ENCODE measurements at regions not wholly inside any gene's neighbourhood (a gene's known extent, or its start where the extent isn't known, plus 50 kb on each side); places are given as distances from the start of the nearest gene placed in this dataset.
"Not testable (repeated sequence)": the region's sequence is repeated elsewhere in the genome, so short reads cannot be mapped to it uniquely, and the experiment has no call there.

DNA sequence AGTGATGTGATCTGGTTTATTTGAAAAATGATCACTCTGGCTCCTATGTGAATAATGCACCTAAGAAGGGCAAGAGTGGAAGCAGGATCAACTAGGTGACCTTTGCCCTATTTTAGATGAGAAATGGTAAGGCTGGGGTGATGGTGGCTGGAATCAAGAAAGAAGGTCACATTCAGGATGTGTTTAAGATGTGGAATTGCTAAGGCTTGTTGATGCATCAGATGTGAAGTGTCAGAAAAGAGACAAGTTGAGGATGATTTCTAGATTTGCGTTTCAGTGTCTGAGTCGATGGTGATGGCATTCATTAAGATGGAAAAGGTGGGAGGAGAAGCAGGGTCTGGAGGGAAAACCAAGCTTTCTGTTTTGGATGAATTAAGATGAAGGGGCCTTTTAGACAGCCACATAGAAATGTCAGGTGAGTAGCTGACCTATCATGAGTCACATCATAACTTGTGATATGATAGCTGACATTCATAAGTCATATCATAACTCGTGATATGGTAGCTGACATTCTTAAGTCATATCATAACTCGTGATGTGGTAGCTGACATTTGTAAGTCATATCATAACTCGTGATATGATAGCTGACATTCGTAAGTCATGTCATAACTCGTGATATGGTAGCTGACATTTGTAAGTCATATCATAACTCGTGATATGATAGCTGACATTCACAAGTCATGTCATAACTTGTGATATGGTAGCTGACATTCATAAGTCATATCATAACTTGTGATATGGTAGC lies 101.2 kb upstream of the SEC11C start:
- no peak overlapping the region for H3K4me3 Mint-ChIP-seq
- peaks cover 22% of the 10 kb centered on the region for H3K4me1 Mint-ChIP-seq (ENCODE audit: low read depth)
- H3K27me3 Mint-ChIP-seq = peaks cover 28% of the 10 kb centered on the region
- DNase-seq = no peak
- no peaks in the 10 kb centered on the region for H3K36me3 Mint-ChIP-seq (ENCODE audit: low read depth)
- H3K9me3 Mint-ChIP-seq = peaks cover 11% of the 10 kb centered on the region
- H3K27ac Mint-ChIP-seq = peak overlapping the region; percentile 95

DNA sequence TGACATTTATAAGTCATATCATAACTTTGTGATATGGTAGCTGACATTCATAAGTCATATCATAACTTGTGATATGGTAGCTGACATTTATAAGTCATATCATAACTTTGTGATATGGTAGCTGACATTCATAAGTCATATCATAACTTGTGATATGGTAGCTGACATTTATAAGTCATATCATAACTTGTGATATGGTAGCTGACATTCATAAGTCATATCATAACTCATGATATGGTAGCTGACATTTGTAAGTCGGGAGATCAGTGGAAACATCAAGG lies 100.7 kb upstream of the SEC11C start:
- H3K9me3 Mint-ChIP-seq = peaks cover 11% of the 10 kb centered on the region
- H3K4me3 Mint-ChIP-seq; DNase-seq; H3K36me3 Mint-ChIP-seq (ENCODE audit: low read depth): not testable (repeated sequence)
- H3K4me1 Mint-ChIP-seq (ENCODE audit: low read depth) = peaks cover 22% of the 10 kb centered on the region
- peaks cover 28% of the 10 kb centered on the region for H3K27me3 Mint-ChIP-seq
- H3K27ac Mint-ChIP-seq = peak overlapping the region; percentile 96

DNA sequence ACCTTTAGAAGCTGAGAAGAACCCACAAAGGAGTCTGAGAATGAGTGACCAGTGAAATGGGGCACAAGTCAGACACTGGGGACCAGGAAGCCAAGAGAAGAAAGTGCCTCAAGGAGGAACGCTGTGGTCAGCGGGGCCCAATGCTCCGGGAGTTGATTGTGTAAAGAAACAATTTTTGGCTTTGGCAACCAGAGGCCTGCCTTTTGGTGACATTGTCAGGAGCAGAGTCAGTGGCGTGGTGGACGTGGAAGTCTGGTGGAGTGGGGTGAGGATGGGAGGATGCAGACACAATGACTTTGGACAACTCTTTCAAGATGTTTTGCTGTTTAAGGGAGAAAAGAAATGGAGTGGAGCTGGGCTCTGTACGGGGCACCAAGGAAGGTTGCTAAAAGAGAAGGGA lies 100.2 kb upstream of the SEC11C start:
- Mint-ChIP-seq H3K27ac (peak overlapping the region; percentile 96), H3K36me3 (ENCODE audit: low read depth) (no peaks in the 10 kb centered on the region), H3K4me3 (no peak overlapping the region)

DNA sequence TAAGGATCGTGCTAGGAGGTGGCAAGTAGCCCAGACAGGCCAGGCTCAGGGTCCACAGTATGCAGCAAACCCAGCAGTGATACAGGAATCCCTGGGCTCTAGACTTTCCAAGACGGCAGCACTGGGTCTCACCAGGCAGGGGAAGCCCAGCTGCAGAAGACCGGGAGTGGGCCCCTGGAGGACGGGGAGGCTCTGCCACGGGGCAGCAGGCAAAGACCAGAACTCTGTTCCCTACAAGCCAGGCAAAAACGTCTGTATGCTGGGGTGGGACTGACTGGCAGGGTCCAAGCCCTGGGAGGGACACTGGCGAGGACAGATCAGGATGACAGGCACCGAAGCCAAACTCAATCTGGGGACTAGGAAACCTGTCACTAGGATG lies 98.9 kb upstream of the SEC11C start:
- H3K36me3 Mint-ChIP-seq (ENCODE audit: low read depth) = no peaks in the 10 kb centered on the region
- DNase-seq = no peak
- no peak overlapping the region for H3K4me3 Mint-ChIP-seq
- H3K9me3 Mint-ChIP-seq = peaks cover 11% of the 10 kb centered on the region
- peaks cover 20% of the 10 kb centered on the region for H3K27me3 Mint-ChIP-seq
- H3K27ac Mint-ChIP-seq = peak overlapping the region; percentile 96
- peaks cover 22% of the 10 kb centered on the region for H3K4me1 Mint-ChIP-seq (ENCODE audit: low read depth)

More for the DNA sequence above, 100.2 kb upstream of the SEC11C start:
- peaks cover 28% of the 10 kb centered on the region for H3K27me3 Mint-ChIP-seq
- peaks cover 11% of the 10 kb centered on the region for H3K9me3 Mint-ChIP-seq
- H3K4me1 Mint-ChIP-seq (ENCODE audit: low read depth) = peaks cover 22% of the 10 kb centered on the region
- no peak for DNase-seq

DNA sequence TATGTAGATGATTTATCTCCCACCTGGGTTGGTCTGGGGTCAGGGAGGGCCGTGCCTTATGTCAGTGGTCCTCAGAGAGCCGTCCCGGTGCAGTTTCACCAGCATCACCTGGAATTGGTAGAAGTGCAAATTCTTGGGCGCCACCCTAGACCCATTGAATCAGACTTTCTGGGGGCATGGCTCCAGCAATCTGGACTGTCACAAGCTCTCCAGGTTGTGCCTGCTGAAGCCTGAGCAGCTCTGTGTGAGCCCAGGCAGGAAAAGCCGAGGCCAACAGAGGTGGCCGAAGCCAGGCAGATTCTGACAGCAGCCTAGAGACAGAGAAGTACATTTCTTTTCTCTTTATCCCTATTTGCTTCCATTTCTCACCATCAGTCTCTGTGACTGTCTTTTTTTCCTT lies 98.4 kb upstream of the SEC11C start:
- no peak overlapping the region for H3K27ac Mint-ChIP-seq
- H3K4me1 Mint-ChIP-seq (ENCODE audit: low read depth) = peaks cover 22% of the 10 kb centered on the region
- no peak overlapping the region for H3K4me3 Mint-ChIP-seq

DNA sequence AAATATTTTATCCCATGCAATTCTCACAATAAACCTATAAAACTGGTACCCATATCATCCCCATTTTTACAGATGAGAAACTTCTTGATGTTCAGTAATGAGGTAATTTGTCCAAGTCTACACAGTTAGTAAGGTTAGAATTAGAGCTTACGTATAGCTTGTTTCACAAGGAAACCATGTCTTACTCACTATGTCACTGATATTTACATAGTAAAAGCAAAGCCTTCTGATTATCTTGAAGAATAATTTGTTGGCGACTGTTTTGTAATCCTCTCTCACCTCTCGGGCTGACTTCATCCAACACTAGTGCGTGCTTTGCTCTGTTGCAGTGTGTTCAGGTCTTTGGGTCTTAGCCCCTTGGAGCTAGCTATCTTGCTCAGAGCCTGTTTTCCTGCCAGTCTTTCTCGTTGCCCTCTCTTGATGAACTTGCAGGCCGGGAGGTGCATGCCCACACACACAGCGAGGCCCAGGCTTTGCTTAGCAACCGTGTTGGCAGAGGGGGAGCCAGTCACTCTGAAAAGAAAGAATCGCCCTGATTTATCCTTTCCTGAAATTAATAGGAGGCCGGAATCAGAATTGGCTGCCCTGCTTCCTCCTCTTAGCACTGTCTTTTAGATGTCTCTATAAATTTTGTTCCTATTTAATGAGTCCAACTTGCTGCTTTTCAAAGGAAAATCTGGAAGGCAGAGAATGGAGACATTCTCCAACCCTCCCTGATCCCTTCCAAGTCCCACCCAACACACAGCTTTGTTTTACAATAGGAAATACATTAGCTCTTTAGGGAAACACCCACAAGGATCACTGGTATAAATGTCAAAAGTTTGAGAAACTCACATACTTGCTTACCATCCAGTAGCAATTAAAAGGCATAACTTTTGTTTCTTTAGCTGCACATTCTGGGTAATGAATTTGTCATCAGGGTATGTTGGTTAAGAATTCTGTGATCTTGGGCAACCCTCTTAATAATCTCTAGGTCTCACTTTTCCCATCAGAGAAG lies 97.6 kb upstream of the SEC11C start:
- DNase-seq = no peak
- Mint-ChIP-seq H3K4me3 (no peak overlapping the region), H3K27me3 (peaks cover 19% of the 10 kb centered on the region), H3K27ac (no peak overlapping the region), H3K9me3 (peaks cover 11% of the 10 kb centered on the region), H3K4me1 (ENCODE audit: low read depth) (peaks cover 22% of the 10 kb centered on the region), H3K36me3 (ENCODE audit: low read depth) (no peaks in the 10 kb centered on the region)

More for the DNA sequence above, 98.4 kb upstream of the SEC11C start:
- DNase-seq = no peak
- no peaks in the 10 kb centered on the region for H3K36me3 Mint-ChIP-seq (ENCODE audit: low read depth)
- peaks cover 21% of the 10 kb centered on the region for H3K27me3 Mint-ChIP-seq
- peaks cover 11% of the 10 kb centered on the region for H3K9me3 Mint-ChIP-seq

DNA sequence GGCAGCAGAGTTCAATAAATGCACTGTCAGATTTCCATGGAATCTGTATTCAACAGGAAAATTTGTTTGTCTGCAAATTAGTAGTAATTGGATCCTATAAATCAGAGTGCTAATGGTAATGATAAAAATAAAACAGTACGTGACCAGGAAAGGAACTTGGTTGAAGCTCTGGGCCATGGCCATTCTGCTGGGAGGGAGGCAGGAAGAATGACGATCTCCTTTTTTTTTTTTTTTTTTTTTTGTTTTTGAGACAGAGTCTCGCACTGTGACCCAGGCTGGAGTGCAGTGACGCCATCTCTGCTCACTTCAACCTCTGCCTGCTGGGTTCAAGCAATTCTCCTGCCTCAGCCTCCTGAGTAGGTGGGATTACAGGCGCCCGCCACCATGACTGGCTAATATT lies 94.8 kb upstream of the SEC11C start:
- Mint-ChIP-seq H3K27ac (no peak overlapping the region), H3K27me3 (peaks cover 32% of the 10 kb centered on the region), H3K4me3 (no peak overlapping the region), H3K4me1 (ENCODE audit: low read depth) (peaks cover 6% of the 10 kb centered on the region), H3K9me3 (no peaks in the 10 kb centered on the region), H3K36me3 (ENCODE audit: low read depth) (no peaks in the 10 kb centered on the region)
- DNase-seq = no peak

DNA sequence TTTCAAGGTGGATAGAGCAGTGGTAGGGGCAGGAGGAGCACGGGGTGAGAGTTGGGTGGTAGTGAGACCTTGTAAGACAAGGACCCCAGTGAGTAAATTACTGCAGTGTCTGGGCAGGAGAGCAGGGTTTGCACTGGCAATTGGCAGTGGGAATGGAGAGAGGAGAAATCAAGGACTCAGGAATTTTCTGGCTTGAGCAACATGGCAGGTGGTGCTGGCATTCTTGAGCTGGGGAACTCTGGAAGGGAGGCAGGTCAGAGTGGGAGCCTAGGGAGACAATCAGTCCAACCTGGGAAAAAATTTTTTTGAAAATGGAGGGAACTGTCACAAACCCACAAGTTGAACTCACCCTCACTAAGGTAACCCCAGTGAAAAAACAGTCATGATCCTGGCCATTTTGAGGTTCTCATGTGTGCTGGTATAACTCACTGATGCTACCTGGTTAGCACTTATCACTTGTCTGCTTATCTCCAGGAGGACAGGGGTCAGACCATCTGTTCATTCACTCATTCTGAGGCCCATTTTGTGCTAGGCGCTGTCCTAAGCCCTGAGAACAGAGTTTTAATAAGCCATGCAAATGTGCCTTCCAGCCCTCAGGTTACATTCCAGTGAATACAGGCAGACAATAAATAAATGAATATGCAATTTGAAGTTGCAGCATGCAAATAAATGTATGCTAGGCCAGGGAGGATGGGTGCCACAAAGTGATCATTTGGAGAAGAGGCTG lies 92.2 kb upstream of the SEC11C start:
- H3K36me3 Mint-ChIP-seq (ENCODE audit: low read depth) = no peaks in the 10 kb centered on the region

DNA sequence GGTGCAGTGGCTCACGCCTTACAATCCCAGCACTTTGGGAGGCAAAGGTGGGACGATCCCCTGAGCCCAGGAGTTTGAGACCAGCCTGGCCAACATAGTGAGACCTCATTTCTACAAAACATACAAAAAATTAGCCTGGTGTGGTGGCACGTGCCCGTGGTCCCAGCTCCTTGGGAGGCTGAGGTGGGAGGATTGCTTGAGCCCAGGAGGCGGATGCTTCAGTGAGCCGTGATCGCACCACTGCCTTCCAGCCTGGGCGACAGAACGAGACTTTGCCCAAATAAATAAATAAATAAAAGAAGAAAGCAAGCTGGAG lies 91.7 kb upstream of the SEC11C start:
- H3K27ac Mint-ChIP-seq = no peak overlapping the region
- peaks cover 42% of the 10 kb centered on the region for H3K27me3 Mint-ChIP-seq
- DNase-seq = no peak
- no peaks in the 10 kb centered on the region for H3K36me3 Mint-ChIP-seq (ENCODE audit: low read depth)
- H3K4me1 Mint-ChIP-seq (ENCODE audit: low read depth) = no peaks in the 10 kb centered on the region
- no peaks in the 10 kb centered on the region for H3K9me3 Mint-ChIP-seq
- no peak overlapping the region for H3K4me3 Mint-ChIP-seq

More for the DNA sequence above, 92.2 kb upstream of the SEC11C start:
- no peak for DNase-seq
- Mint-ChIP-seq H3K27ac (no peak overlapping the region), H3K27me3 (peaks cover 41% of the 10 kb centered on the region), H3K4me3 (no peak overlapping the region), H3K4me1 (ENCODE audit: low read depth) (no peaks in the 10 kb centered on the region), H3K9me3 (no peaks in the 10 kb centered on the region)

DNA sequence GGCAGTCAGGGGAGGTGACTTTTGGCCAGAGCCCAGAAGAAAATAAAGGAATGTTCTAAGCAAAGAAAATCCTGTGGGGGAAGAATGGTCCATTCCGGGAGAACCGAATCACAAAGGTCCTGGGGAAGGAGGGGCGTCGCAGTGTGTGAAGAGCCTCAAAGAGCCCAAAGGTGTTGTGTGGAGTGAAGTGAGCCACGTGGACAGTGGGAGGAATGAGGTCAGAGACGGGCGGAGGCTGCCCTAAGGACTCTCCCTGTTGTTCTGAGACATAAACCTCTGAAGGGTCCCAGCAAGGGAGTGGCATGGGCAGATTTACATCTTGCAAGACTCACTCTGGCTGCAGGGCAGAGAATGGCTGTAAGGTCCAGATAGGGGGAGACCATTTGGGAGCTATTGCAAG lies 91.3 kb upstream of the SEC11C start:
- Mint-ChIP-seq H3K4me3 (no peak overlapping the region), H3K27ac (no peak overlapping the region)

DNA sequence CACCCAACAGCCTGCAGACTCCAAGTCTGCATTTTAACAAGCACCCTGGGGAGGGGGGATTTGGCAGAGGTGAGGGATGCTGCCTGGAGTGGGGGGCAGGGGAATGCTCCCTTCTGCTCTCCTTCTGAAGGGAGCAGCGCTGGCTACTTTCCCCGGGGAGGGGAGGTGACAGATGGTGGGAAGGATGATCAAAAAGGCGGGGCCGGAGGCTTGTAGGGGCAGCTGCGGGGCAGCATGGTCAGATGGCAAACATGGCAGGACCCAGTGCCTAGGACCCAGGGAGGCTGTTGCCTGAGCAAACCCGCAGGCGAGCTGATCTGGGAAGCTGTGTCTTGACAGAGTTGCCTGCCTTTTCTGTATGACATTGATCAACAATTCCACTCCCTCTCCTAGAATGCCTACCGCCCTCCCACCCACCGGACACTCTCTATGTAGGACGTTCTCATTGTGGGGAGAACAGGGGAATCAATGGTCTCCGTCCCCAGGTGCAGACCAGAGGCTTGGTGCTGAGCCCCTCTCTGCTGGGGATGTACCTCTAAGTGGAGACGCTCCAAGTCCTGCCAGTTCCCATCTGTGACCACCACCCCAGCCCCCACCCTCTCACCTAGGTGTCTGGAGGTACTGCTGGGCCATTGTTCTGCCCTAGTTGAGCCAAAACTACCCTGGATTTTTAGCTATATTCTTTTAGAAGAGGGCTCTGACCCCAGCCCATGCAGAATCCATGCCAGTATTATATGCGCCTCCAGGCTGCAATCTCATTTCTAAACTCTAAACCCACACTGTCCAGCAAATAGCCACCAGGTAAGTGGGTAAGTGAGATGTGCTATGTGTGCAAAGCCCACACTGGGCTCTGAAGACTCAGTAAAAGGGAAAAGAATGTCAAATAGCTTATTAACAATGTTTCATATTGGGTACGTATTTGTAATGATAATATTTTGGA lies 89.7 kb upstream of the SEC11C start:
- H3K27me3 Mint-ChIP-seq = peaks cover 46% of the 10 kb centered on the region
- H3K27ac Mint-ChIP-seq = no peak overlapping the region
- H3K4me3 Mint-ChIP-seq = no peak overlapping the region
- no peaks in the 10 kb centered on the region for H3K4me1 Mint-ChIP-seq (ENCODE audit: low read depth)
- no peaks in the 10 kb centered on the region for H3K9me3 Mint-ChIP-seq
- no peak for DNase-seq
- no peaks in the 10 kb centered on the region for H3K36me3 Mint-ChIP-seq (ENCODE audit: low read depth)

More for the DNA sequence above, 91.3 kb upstream of the SEC11C start:
- H3K36me3 Mint-ChIP-seq (ENCODE audit: low read depth) = no peaks in the 10 kb centered on the region
- peaks cover 46% of the 10 kb centered on the region for H3K27me3 Mint-ChIP-seq
- no peaks in the 10 kb centered on the region for H3K9me3 Mint-ChIP-seq
- DNase-seq = no peak
- no peaks in the 10 kb centered on the region for H3K4me1 Mint-ChIP-seq (ENCODE audit: low read depth)

DNA sequence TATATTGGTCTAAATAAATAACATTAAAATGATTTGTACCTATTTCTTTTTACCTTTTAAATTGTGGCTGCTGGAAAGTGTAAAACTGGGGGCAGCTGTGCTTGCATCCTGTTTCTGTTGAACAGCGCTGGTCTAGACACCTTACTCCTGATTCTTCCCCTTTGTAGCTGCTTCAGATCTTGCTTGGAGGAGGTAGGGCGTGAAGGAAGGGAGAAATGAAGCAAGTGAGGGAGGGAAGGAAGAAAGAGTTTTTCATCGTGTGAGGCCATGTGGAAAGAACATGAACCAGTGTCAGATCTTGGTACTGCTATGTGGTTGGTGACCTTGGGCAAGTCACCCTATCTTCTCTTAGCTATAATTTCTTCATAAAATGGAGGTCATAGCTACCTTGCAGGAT lies 89.0 kb upstream of the SEC11C start:
- Mint-ChIP-seq H3K4me1 (ENCODE audit: low read depth) (no peaks in the 10 kb centered on the region), H3K9me3 (no peaks in the 10 kb centered on the region), H3K27ac (no peak overlapping the region), H3K27me3 (peaks cover 46% of the 10 kb centered on the region), H3K36me3 (ENCODE audit: low read depth) (no peaks in the 10 kb centered on the region), H3K4me3 (no peak overlapping the region)
- no peak for DNase-seq

DNA sequence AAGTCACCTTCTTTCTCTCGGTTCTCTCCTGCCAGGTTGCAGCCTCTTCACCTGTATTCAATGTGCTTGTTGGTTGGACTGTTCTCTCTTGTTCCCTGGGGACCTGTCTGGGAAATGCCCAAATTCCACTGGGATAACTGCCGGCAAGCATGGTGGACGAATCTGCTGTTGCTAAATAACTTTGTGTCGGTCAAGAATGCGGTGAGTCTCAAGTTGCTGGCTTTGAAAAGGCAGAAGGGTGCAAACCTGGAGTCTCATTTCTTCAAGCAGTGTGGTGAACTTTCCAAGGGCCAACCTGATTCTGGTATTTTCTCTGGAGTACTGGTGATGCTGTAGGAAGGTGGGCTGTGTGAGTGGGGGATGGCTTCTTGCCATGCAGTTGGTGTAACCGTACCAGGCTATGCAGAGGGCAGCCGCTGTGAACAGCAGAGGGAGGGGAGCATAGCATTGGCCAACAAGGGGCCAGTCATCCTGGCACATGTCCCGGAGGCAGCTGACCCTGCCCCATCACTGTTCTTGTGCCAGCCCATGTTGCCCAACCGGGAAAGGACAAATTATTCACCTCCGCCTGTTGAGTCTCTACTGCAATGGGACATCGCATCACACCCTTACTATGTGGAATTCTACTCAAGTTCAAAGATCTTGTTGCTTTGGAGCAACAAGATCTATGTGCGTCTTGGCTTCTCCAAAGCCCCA lies 88.1 kb upstream of the SEC11C start:
- DNase-seq = no peak
- Mint-ChIP-seq H3K4me3 (no peak overlapping the region), H3K36me3 (ENCODE audit: low read depth) (no peaks in the 10 kb centered on the region), H3K9me3 (no peaks in the 10 kb centered on the region), H3K27me3 (peaks cover 41% of the 10 kb centered on the region), H3K4me1 (ENCODE audit: low read depth) (no peaks in the 10 kb centered on the region), H3K27ac (no peak overlapping the region)
